PC-9 (cell line): ENCODE measurements at regions not wholly inside any gene's neighbourhood (a gene's known extent, or its start where the extent isn't known, plus 50 kb on each side); places are given as distances from the start of the nearest gene placed in this dataset.

Experiments
- BruUV-seq: library from RNA; stranded (reverse); fragments of 400-500 nt; replicated peaks from 2 replicates; lab custom pipeline; 2021; lab: Mats Ljungman, UMichigan
- CTCF ChIA-PET: fragments of 300-600 bp; sonication (Branson Sonifier 250); formaldehyde crosslinking; loops from one replicate; lab custom pipeline; 2022; ENCODE audit warnings: antibody characterized with exemption; lab: Charles Lee
- POLR2A ChIA-PET: fragments of 300-600 bp; sonication (Branson Sonifier 250); formaldehyde crosslinking; loops from one replicate; lab custom pipeline; 2022; ENCODE audit warnings: antibody characterized with exemption; ENCODE audit not compliant: unreplicated experiment; lab: Charles Lee
- DNase-seq, 2 experiments: peaks; one replicate each; pipeline versions ENCODE4 v3.0.0 to v3.0.0-alpha.2; 2015 to 2022; ENCODE audit warnings: mixed read lengths in 1 of 2
- H2AFZ ChIP-seq: fragments of 200-600 bp; sonication (generic); 2 replicates; pipeline ENCODE4 v1.8.1; 2017; ENCODE audit warnings: antibody characterized with exemption
- H3F3A ChIP-seq: fragments of 200-600 bp; sonication (generic); 2 replicates; pipeline ENCODE4 v1.8.1; 2017; ENCODE audit warnings: antibody characterized with exemption, mild to moderate bottlenecking, low read depth; ENCODE audit not compliant: insufficient read depth
- H3K27ac ChIP-seq: fragments of 200-600 bp; sonication (generic); 2 replicates; pipeline ENCODE4 v1.6.1; 2016; ENCODE audit warnings: mixed run types
- H3K27me3 ChIP-seq: fragments of 200-600 bp; sonication (generic); 2 replicates; pipeline ENCODE4 v1.6.1; 2016; ENCODE audit warnings: low read depth, mixed run types; ENCODE audit not compliant: insufficient read depth
- H3K36me3 ChIP-seq: fragments of 200-600 bp; sonication (generic); 2 replicates; pipeline ENCODE4 v1.6.1; 2016; ENCODE audit warnings: low read depth, mixed run types
- H3K4me1 ChIP-seq: fragments of 200-600 bp; sonication (generic); replicated peaks from 2 replicates; pipeline ENCODE4 v1.6.1; 2016; ENCODE audit warnings: mixed run types; ENCODE audit not compliant: insufficient read depth
- H3K4me2 ChIP-seq: fragments of 200-600 bp; sonication (generic); 2 replicates; pipeline ENCODE4 v1.6.1; 2017; ENCODE audit warnings: mixed run types
- H3K4me3 ChIP-seq: fragments of 200-600 bp; sonication (generic); 2 replicates; pipeline ENCODE4 v1.6.1; 2016; ENCODE audit warnings: mixed run types
- H3K79me2 ChIP-seq: fragments of 200-600 bp; sonication (generic); 2 replicates; pipeline ENCODE4 v1.6.1; 2017; ENCODE audit warnings: low read depth, mixed run types
- H3K9me2 ChIP-seq: fragments of 200-600 bp; sonication (generic); 2 replicates; pipeline ENCODE4 v1.8.1; 2017; ENCODE audit warnings: mild to moderate bottlenecking; ENCODE audit not compliant: insufficient read depth
- H3K9me3 ChIP-seq: fragments of 200-600 bp; sonication (generic); 2 replicates; pipeline ENCODE4 v1.8.1; 2016; ENCODE audit warnings: low read depth; ENCODE audit not compliant: insufficient read depth
- H4K20me1 ChIP-seq: fragments of 200-600 bp; sonication (generic); 2 replicates; pipeline ENCODE4 v1.8.1; 2017; ENCODE audit not compliant: insufficient read depth
- EZH2 ChIP-seq: fragments of 200-600 bp; sonication (generic); IDR thresholded peaks from 2 replicates; pipeline ENCODE4 v1.8.0; 2017; ENCODE audit warnings: antibody characterized with exemption, low read depth
- intact Hi-C: fragments of 100-400 bp; cut with micrococcal nuclease; formaldehyde crosslinking; loops from one replicate; pipeline ENCODE4 v1.10.0; 2022; ENCODE audit not compliant: unreplicated experiment
- TF ChIP-seq, protein P1 (sequence below): fragments of 200-600 bp; sonication (generic); conservative IDR thresholded peaks from 2 replicates; pipeline ENCODE4 v1.6.1; 2017; ENCODE audit warnings: mixed run types, antibody characterized with exemption, mild to moderate bottlenecking, moderate library complexity

DNA sequence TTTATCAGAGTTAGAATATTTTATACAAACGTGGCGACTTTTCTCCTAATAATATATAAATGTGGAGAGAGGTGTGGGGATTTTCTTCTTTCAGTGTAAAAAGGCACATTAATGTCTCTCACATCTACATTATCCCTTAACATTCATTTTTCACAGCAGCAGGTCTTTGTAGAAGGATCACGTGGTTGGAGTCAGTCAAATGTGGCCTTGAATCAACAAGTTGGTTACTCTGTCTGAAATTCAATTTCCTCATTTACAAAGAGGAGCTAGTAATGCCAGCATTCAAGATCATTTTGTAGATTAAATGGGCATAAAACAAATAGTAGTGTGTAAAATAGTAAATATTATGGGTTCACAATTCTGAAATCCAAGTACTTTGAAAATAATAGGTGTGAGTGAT is 183.1 kb upstream of the SEMA3E start:
- H3F3A ChIP-seq, result no peaks in the 10 kb centered on the region
- H3K36me3 ChIP-seq, result no peaks in the 10 kb centered on the region
- ChIA-PET POLR2A (no interaction called here), CTCF (no interaction called here)
- no peaks in the 10 kb centered on the region for H3K9me2 ChIP-seq
- no peak overlapping the region for H3K4me3 ChIP-seq
- no peak for TF ChIP-seq EZH2
- TF ChIP-seq, protein P1, sequence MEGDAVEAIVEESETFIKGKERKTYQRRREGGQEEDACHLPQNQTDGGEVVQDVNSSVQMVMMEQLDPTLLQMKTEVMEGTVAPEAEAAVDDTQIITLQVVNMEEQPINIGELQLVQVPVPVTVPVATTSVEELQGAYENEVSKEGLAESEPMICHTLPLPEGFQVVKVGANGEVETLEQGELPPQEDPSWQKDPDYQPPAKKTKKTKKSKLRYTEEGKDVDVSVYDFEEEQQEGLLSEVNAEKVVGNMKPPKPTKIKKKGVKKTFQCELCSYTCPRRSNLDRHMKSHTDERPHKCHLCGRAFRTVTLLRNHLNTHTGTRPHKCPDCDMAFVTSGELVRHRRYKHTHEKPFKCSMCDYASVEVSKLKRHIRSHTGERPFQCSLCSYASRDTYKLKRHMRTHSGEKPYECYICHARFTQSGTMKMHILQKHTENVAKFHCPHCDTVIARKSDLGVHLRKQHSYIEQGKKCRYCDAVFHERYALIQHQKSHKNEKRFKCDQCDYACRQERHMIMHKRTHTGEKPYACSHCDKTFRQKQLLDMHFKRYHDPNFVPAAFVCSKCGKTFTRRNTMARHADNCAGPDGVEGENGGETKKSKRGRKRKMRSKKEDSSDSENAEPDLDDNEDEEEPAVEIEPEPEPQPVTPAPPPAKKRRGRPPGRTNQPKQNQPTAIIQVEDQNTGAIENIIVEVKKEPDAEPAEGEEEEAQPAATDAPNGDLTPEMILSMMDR, result no peak
- no peak for DNase-seq
- no peak overlapping the region for H3K27ac ChIP-seq
- H3K27me3 ChIP-seq, result no peaks in the 10 kb centered on the region
- H3K79me2 ChIP-seq, result no peaks in the 10 kb centered on the region
- BruUV-seq, result no TSS peak
- no peaks in the 10 kb centered on the region for H3K9me3 ChIP-seq
- H3K4me1 ChIP-seq, result no peaks in the 10 kb centered on the region
- H2AFZ ChIP-seq, result no peak overlapping the region
- H3K4me2 ChIP-seq, result no peak overlapping the region
- no peaks in the 10 kb centered on the region for H4K20me1 ChIP-seq
- intact Hi-C loops, result no loop called here

DNA sequence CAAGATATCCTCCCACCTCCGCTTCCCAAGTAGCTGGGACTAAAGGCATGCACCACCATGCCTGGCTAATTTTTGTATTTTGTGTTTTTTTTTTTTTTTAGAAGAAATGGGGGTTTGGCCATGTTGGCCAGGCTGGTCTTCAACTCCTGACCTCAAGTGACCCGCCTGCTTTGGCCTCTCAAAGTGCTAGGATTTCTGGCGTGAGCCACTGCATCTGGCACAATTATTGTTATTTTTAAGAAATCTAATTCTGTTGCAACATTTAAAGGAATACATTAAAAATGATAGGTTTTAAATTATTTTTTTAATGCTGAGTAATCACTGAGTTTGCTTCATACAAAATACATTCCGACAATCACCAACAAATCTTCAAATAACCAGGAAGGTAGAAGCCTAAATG is 178.1 kb upstream of the SEMA3E start:
- H3K27ac ChIP-seq, result no peak overlapping the region
- H3K4me2 ChIP-seq, result no peak overlapping the region
- H2AFZ ChIP-seq, result no peak overlapping the region
- no peaks in the 10 kb centered on the region for H3K79me2 ChIP-seq
- TF ChIP-seq, protein P1, result no peak
- TF ChIP-seq EZH2, result no peak
- CTCF ChIA-PET, result no interaction called here
- POLR2A ChIA-PET, result no interaction called here
- H3F3A ChIP-seq, result no peaks in the 10 kb centered on the region
- no peaks in the 10 kb centered on the region for H3K27me3 ChIP-seq
- H3K9me2 ChIP-seq, result no peaks in the 10 kb centered on the region
- H3K4me3 ChIP-seq, result no peak overlapping the region
- H3K36me3 ChIP-seq, result no peaks in the 10 kb centered on the region
- no peaks in the 10 kb centered on the region for H3K9me3 ChIP-seq
- H3K4me1 ChIP-seq, result no peaks in the 10 kb centered on the region
- intact Hi-C loops, result no loop called here
- no TSS peak for BruUV-seq
- no peaks in the 10 kb centered on the region for H4K20me1 ChIP-seq
- DNase-seq, result no peak

DNA sequence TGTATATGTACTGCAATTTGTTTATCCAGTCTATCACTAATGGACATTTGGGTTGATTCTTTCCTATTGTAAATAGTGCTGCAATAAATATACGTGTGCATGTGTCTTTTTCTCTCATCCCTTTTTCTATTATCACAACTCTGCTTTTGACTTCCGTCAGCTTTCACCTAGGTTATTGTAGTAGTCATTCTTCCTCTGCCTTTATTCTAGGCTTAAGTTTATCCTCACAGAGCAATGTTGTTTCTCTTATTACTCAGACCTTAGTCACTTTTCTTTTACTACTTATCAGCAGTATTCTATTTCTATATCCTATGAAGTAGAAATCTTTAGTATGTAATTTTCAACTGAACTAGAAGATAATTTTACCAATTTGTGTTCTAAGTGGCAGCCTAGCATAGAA is 175.3 kb upstream of the SEMA3E start:
- TF ChIP-seq EZH2, result no peak
- TF ChIP-seq, protein P1, result no peak
- intact Hi-C loops, result no loop called here

More for the DNA sequence above, 175.3 kb upstream of the SEMA3E start:
- Histone ChIP-seq H3F3A (no peaks in the 10 kb centered on the region), H3K4me1 (no peaks in the 10 kb centered on the region), H3K36me3 (no peaks in the 10 kb centered on the region), H3K4me3 (no peak overlapping the region), H3K4me2 (no peak overlapping the region), H3K79me2 (no peaks in the 10 kb centered on the region), H2AFZ (no peak overlapping the region), H3K27me3 (no peaks in the 10 kb centered on the region), H4K20me1 (no peaks in the 10 kb centered on the region), H3K9me2 (no peaks in the 10 kb centered on the region; the same call in 1 of the 2 replicates), H3K9me3 (no peaks in the 10 kb centered on the region), H3K27ac (no peak overlapping the region)
- ChIA-PET POLR2A (no interaction called here), CTCF (no interaction called here)
- DNase-seq, result no peak
- BruUV-seq, result no TSS peak
